Esophagus muscularis mucosa (tissue), 3 donors: ENCODE measurements at regions not wholly inside any gene's neighbourhood (a gene's known extent, or its start where the extent isn't known, plus 50 kb on each side); places are given as distances from the start of the nearest gene placed in this dataset.

Source experiments
- POLR2A ChIP-seq: fragments of 450-650 bp; IDR thresholded peaks from one replicate; pipeline ENCODE4 v1.6.1; 2017; ENCODE audit warnings: antibody characterized with exemption, moderate library complexity, mild to moderate bottlenecking, low read depth
- TF ChIP-seq, protein P1 (sequence below), 3 experiments: fragments of 200-600 bp in 2 of 3; fragments of 450-650 bp in 1 of 3; sonication (generic) in 2 of 3; IDR thresholded peaks; one replicate each; pipeline ENCODE4 v1.5.1; 2017 to 2019; ENCODE audit warnings: antibody characterized with exemption in 3 of 3, mild to moderate bottlenecking in 2 of 3, moderate library complexity in 1 of 3

DNA sequence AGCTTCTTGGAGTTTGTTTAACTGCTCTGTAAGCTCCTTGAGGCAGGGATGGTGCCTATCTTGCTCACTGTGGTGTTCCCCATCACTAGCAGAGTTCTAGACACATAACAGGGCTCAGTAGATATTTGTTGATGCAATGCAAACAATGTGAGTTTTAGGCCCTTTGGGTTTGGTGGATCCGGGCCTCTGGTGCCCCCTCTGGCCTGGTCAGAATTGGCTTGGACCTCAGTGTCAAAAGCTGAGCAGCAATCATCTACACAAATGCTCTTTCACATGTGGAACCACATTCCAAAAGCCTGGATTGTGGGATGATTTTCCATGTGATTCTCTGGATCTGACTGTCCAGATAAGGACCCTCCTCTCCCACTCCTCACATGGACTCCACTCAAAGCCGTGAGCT is 53.4 kb upstream of the BCAR3 start:
- TF ChIP-seq, protein P1, sequence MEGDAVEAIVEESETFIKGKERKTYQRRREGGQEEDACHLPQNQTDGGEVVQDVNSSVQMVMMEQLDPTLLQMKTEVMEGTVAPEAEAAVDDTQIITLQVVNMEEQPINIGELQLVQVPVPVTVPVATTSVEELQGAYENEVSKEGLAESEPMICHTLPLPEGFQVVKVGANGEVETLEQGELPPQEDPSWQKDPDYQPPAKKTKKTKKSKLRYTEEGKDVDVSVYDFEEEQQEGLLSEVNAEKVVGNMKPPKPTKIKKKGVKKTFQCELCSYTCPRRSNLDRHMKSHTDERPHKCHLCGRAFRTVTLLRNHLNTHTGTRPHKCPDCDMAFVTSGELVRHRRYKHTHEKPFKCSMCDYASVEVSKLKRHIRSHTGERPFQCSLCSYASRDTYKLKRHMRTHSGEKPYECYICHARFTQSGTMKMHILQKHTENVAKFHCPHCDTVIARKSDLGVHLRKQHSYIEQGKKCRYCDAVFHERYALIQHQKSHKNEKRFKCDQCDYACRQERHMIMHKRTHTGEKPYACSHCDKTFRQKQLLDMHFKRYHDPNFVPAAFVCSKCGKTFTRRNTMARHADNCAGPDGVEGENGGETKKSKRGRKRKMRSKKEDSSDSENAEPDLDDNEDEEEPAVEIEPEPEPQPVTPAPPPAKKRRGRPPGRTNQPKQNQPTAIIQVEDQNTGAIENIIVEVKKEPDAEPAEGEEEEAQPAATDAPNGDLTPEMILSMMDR (IDR thresholded peaks at IDR 0.05), result no peak
- TF ChIP-seq POLR2A, result no peak
